ENCODE measurements at regions not wholly inside any gene's neighbourhood (a gene's known extent, or its start where the extent isn't known, plus 50 kb on each side); places are given as distances from the start of the nearest gene placed in this dataset.
"Not testable (repeated sequence)": the region's sequence is repeated elsewhere in the genome, so short reads cannot be mapped to it uniquely, and the experiment has no call there.

- DNase-seq = peak in 2 of 51 donors; percentile 13 to 15
These were observed 768.1 kb upstream of the GRAMD2B start for GRCh38 chr5:125655156-125655555.

- peak in 3 of 51 donors; percentile 0 to 14 (median 4) for DNase-seq
These were observed 765.3 kb upstream of the GRAMD2B start for GRCh38 chr5:125657936-125658335.

GRCh38 chr5:125659316-125660023, 763.7 kb upstream of the GRAMD2B start:
- DNase-seq = no peak

- no peak for DNase-seq
These were observed 762.8 kb upstream of the GRAMD2B start for GRCh38 chr5:125660231-125660895.

- no peak for DNase-seq
These were observed 761.6 kb upstream of the GRAMD2B start for GRCh38 chr5:125661584-125661983.

- DNase-seq = no peak
These were observed 754.3 kb upstream of the GRAMD2B start for GRCh38 chr5:125668884-125669283.

- no peak for DNase-seq
These were observed 749.8 kb upstream of the GRAMD2B start for GRCh38 chr5:125673359-125673950.

- no peak for DNase-seq
These were observed 743.7 kb upstream of the GRAMD2B start for GRCh38 chr5:125679522-125679921.

- no peak for DNase-seq
These were observed 739.5 kb upstream of the GRAMD2B start for GRCh38 chr5:125683669-125684068.

GRCh38 chr5:125685771-125686170, 737.4 kb upstream of the GRAMD2B start:
- no peak for DNase-seq

- not testable (repeated sequence) for DNase-seq
These were observed 731.3 kb upstream of the GRAMD2B start for GRCh38 chr5:125691738-125692530.

GRCh38 chr5:125695996-125696655, 727.1 kb upstream of the GRAMD2B start:
- no peak for DNase-seq

GRCh38 chr5:125696762-125697161, 726.4 kb upstream of the GRAMD2B start:
- no peak for DNase-seq

- DNase-seq = no peak
These were observed 724.8 kb upstream of the GRAMD2B start for GRCh38 chr5:125698420-125698819.

- DNase-seq = no peak
These were observed 723.3 kb upstream of the GRAMD2B start for GRCh38 chr5:125699860-125700259.

- no peak for DNase-seq
These were observed 722.8 kb upstream of the GRAMD2B start for GRCh38 chr5:125700380-125700861.

- DNase-seq = no peak
These were observed 719.6 kb upstream of the GRAMD2B start for GRCh38 chr5:125703616-125704015.

GRCh38 chr5:125704888-125705287, 718.3 kb upstream of the GRAMD2B start:
- no peak for DNase-seq

GRCh38 chr5:125708583-125708982, 714.6 kb upstream of the GRAMD2B start:
- no peak for DNase-seq

- no peak for DNase-seq
These were observed 712.5 kb upstream of the GRAMD2B start for GRCh38 chr5:125710745-125711144.

- DNase-seq = no peak
These were observed 710.8 kb upstream of the GRAMD2B start for GRCh38 chr5:125712397-125712796.
